DMS53 treated with DMSO at 0.1 percent for 48 hours (cell line): ENCODE measurements at regions not wholly inside any gene's neighbourhood (a gene's known extent, or its start where the extent isn't known, plus 50 kb on each side); places are given as distances from the start of the nearest gene placed in this dataset.

ENCODE experiments used
- DNase-seq: peaks from one replicate; lab custom pipeline; 2025; ENCODE audit not compliant: unreplicated experiment; lab: John Stamatoyannopoulos, UW

- no peak for DNase-seq
Measured at GRCh38 chr5:117204926-117205869, 630.6 kb upstream of the SEMA6A start.

DNA sequence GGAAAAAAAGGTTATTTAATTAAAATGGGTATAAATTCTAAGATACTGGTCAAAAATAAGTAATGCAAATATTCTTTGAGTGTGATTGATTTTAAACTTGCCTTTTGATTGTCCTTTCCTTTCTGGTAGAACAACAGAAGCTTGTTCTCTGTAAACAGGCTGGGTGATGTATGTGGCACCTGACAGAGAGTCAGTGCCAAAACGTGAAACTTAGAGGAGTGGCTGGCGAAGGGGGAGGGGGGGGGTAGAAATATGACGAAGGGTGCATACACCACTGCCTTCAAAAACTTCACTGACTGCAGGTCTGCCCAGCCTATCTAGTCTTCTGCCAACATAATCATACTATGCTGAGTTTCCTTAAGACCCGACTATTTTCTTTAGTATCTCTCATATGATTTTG, 629.8 kb upstream of the SEMA6A start:
- no peak for DNase-seq

DNA sequence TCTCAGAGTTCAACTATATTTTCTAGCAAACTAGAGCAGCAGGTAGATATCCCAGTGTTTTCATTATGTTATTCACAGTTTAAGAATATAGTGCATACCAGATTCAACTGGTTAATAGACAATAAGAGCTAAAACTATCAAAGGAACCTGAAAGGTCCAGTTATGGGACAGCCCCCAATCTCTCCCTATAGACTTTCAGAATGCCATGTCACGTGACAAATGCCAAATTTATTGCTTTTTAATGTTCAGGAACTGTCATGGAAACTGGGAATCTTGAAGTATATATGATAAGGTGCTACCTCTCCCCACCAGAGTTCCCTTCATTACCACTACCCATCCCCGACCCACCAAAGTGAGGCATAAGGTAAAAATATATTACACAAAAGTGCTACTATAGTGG, 629.0 kb upstream of the SEMA6A start:
- no peak for DNase-seq

GRCh38 chr5:117201001-117201400, 626.4 kb upstream of the SEMA6A start:
- no peak for DNase-seq

DNA sequence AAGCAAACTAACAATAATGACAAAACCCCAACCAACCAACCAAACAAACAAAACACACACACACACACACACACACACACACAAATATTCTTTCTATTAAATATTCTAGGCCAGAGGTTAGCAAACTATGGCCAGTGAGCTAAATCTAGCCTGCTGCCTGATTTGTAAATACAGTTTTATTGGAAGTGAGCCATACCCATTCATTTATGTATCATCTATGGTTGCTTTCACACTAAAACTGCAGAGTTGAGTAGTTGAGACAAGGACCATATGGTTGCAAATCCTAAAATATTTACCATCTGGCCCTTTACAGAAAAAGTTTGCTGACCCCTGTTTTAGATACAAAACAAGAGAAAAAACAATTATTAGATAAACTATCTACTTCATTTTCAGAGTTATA, 620.5 kb upstream of the SEMA6A start:
- DNase-seq = no peak

- DNase-seq = peak; percentile 5
Measured at GRCh38 chr5:117191251-117191650, 616.6 kb upstream of the SEMA6A start.

- DNase-seq = no peak
Measured at GRCh38 chr5:117189784-117190183, 615.2 kb upstream of the SEMA6A start.

DNA sequence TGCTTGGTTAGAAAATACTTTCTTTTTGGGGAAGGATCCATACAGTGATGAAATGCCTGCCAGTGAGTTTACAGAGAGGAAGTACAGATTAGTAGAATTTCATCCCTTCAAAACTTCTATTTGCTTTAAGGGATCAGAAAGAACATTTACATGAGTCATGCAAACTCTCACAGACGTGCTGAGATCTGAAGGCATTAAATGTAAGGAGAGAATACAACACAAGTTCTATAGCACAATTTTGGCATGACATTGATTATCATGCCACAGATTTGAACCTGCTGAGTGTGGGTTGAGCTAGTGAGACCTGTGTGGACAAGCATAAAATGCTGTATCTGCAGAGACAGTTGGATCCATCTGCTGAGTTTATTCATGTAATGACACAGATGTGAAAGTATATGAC, 613.6 kb upstream of the SEMA6A start:
- DNase-seq = no peak

DNA sequence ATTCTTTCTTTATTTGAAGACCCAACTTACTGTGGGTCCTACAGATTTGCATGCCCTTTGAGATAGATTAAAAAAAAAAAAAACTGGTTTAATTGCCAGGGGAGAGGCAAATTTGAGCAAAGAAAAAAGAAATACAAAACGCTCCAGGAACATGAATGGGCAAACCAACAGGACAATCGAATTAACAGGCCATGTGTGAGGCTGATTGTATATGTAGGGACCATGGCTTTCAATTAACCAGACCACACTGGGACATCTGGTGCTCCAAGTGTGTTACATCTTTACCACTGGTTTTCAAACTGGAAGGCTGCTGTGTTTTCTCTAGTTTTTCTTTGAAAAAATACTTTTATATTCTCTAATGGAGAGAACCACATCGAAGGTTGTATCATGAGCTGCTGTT, 612.1 kb upstream of the SEMA6A start:
- DNase-seq = no peak

DNA sequence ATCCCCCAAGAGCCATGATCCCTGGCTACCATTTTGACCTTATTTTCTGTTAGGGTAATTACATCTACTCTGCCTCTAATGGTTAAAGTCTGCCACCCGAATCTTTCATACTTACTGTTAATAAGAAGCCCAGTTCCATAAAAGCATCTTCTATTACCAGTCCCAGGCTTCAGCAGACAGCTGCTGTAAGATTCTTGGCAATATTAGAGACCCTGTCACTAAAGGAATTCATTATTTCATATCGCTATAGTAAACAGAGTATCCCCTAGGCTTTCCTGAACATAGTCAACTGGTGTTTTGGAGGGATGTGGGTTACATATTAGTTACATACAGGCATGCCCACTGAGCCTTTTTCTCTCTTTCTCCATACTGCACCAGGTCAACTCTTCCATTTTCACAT, 608.7 kb upstream of the SEMA6A start:
- no peak for DNase-seq

GRCh38 chr5:117182104-117182503, 607.5 kb upstream of the SEMA6A start:
- no peak for DNase-seq

GRCh38 chr5:117177302-117177701, 602.7 kb upstream of the SEMA6A start:
- DNase-seq = peak; percentile 94

GRCh38 chr5:117165068-117165467, 590.4 kb upstream of the SEMA6A start:
- no peak for DNase-seq

- DNase-seq = no peak
Measured at GRCh38 chr5:117161718-117162335, 587.2 kb upstream of the SEMA6A start.

DNA sequence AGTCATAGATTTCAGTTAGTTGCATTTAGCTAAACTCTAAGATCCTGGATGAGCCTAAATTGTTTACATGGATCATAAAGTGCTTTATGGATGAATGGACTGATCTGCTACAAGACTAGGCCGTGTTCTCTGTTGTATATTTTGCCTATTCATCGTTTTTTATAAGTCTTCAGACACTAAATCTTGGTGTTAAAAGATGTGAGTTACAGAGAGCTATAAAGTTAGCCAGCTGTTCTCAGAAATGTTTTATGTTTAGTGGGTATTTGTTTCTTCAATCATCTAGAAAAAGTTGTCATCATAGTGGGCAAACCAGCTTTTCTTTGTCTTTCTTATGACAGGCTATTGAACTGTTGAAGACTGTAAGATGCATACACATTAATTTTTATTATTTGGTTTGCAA, 585.8 kb upstream of the SEMA6A start:
- DNase-seq = no peak

GRCh38 chr5:117149312-117149711, 574.7 kb upstream of the SEMA6A start:
- DNase-seq = no peak

DNA sequence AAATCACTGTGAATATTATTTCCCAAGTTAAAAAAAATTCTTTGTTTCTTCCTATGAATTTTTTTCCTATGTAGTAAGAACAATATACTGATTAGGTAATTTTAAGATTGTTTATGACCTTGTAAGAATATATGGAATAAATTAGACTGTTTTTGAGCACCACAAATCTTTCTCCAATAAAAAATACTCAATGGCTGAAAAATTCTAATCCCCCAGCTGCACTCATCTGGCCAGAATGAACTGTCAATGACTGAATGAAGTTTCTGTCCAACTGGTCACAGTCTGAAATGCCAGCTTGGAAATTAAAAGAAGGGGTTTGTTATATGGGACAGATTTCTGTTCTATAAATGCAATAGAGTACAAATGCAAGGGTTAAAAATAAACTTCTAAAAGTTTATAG, 569.5 kb upstream of the SEMA6A start:
- DNase-seq = no peak

GRCh38 chr5:117143406-117143805, 568.8 kb upstream of the SEMA6A start:
- DNase-seq = no peak

GRCh38 chr5:117138523-117138922, 563.9 kb upstream of the SEMA6A start:
- no peak for DNase-seq

DNA sequence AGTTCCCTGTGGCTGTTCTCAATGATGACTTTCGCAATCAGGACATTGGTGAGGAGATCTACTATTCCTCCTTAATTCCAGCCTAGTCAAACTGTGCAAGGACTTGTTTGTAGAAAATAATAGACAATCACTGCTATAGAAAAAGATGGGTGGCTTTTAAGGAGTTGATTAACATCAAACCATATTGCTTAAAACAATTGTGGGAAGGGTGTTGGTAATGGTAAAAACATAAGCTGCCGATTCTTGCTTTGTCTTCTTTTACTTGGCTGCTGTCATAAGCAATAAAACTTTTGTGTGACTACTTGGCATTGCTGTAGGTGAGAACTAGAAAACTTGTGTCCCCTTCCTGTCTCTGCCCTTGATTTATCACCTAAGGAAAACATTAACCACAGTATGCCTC, 561.2 kb upstream of the SEMA6A start:
- no peak for DNase-seq

DNA sequence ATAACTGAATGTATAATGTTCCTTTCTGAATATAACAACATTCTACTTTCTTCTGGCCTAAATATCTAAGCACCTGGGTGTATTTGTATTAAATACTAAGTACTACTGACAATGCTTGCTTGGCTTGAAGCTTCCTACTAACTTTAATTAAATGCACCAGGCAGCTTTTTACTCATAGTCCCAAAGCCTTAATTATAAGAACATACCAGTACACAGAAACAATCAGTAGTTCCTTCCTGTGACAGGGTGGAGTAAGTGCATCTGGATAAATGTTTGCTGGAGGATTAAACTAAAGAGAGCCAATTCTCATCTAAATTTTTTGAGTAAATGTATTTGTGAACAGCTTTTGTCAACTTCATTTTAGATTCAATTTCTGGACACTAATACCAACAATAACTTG, 558.6 kb upstream of the SEMA6A start:
- no peak for DNase-seq

DNA sequence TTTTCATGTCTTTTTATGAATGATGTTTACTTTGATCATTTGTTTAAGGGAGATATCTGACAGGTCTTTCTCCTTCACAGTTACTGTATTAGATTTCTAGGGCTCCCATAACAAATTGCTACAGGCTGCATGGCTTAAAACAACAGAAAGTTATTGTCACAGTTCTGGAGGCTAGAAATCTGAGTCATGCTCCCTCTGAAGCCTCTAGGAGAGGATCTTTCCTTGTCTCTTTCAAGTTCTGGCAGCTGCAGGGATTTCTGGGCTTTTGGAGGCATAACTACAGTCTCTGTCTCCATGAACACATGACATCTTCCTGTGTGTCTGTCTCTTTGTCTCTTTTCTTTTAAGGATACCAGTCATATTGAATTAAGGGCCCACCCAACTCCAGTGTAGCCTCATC, 557.3 kb upstream of the SEMA6A start:
- DNase-seq = no peak
